HG03342 (cell line): ENCODE measurements at regions not wholly inside any gene's neighbourhood (a gene's known extent, or its start where the extent isn't known, plus 50 kb on each side); places are given as distances from the start of the nearest gene placed in this dataset.
"Not testable (repeated sequence)": the region's sequence is repeated elsewhere in the genome, so short reads cannot be mapped to it uniquely, and the experiment has no call there.

Source experiments
- ATAC-seq: cut with Tn5 transposase; IDR thresholded peaks from one replicate; pipeline ENCODE4 v1.9.1; 2021; ENCODE audit warnings: mild to moderate bottlenecking, moderate library complexity; ENCODE audit not compliant: unreplicated experiment

- no peak for ATAC-seq
These were observed 187.2 kb upstream of the SPRY1 start for GRCh38 chr4:123209436-123209835.

GRCh38 chr4:123215536-123215935 lies 181.1 kb upstream of the SPRY1 start:
- no peak for ATAC-seq

GRCh38 chr4:123216543-123216942 lies 180.1 kb upstream of the SPRY1 start:
- ATAC-seq = no peak

GRCh38 chr4:123216946-123217345 lies 179.6 kb upstream of the SPRY1 start:
- no peak for ATAC-seq

- no peak for ATAC-seq
These were observed 178.9 kb upstream of the SPRY1 start for GRCh38 chr4:123217664-123218063.

GRCh38 chr4:123218981-123219380 lies 177.6 kb upstream of the SPRY1 start:
- ATAC-seq = no peak

GRCh38 chr4:123229286-123229685 lies 167.3 kb upstream of the SPRY1 start:
- no peak for ATAC-seq

GRCh38 chr4:123230061-123230460 lies 166.5 kb upstream of the SPRY1 start:
- ATAC-seq = no peak

GRCh38 chr4:123232439-123232838 lies 164.2 kb upstream of the SPRY1 start:
- ATAC-seq = no peak

GRCh38 chr4:123233136-123233768 lies 163.3 kb upstream of the SPRY1 start:
- no peak for ATAC-seq

- no peak for ATAC-seq
These were observed 161.6 kb upstream of the SPRY1 start for GRCh38 chr4:123234955-123235354.

- no peak for ATAC-seq
These were observed 161.2 kb upstream of the SPRY1 start for GRCh38 chr4:123235431-123235830.

- no peak for ATAC-seq
These were observed 160.0 kb upstream of the SPRY1 start for GRCh38 chr4:123236606-123237005.

GRCh38 chr4:123240286-123240685 lies 156.3 kb upstream of the SPRY1 start:
- ATAC-seq = not testable (repeated sequence)

- ATAC-seq = not testable (repeated sequence)
These were observed 153.4 kb upstream of the SPRY1 start for GRCh38 chr4:123243220-123243619.

GRCh38 chr4:123244137-123244536 lies 152.5 kb upstream of the SPRY1 start:
- no peak for ATAC-seq

- no peak for ATAC-seq
These were observed 150.5 kb upstream of the SPRY1 start for GRCh38 chr4:123246085-123246484.

- no peak for ATAC-seq
These were observed 148.4 kb upstream of the SPRY1 start for GRCh38 chr4:123248085-123248659.

GRCh38 chr4:123249821-123250220 lies 146.8 kb upstream of the SPRY1 start:
- ATAC-seq = no peak

- ATAC-seq = no peak
These were observed 145.8 kb upstream of the SPRY1 start for GRCh38 chr4:123250843-123251242.

GRCh38 chr4:123255971-123256370 lies 140.6 kb upstream of the SPRY1 start:
- no peak for ATAC-seq

- no peak for ATAC-seq
These were observed 139.7 kb upstream of the SPRY1 start for GRCh38 chr4:123256901-123257300.

- ATAC-seq = no peak
These were observed 139.0 kb upstream of the SPRY1 start for GRCh38 chr4:123257591-123257990.
